Medulla oblongata (tissue), 1 donor: ENCODE measurements at regions not wholly inside any gene's neighbourhood (a gene's known extent, or its start where the extent isn't known, plus 50 kb on each side); places are given as distances from the start of the nearest gene placed in this dataset.
"Not testable (repeated sequence)": the region's sequence is repeated elsewhere in the genome, so short reads cannot be mapped to it uniquely, and the experiment has no call there.

Experiments
- DNase-seq: peaks from one replicate; pipeline ENCODE4 v3.0.0-alpha.2; 2015; ENCODE audit errors: extremely low spot score

DNA sequence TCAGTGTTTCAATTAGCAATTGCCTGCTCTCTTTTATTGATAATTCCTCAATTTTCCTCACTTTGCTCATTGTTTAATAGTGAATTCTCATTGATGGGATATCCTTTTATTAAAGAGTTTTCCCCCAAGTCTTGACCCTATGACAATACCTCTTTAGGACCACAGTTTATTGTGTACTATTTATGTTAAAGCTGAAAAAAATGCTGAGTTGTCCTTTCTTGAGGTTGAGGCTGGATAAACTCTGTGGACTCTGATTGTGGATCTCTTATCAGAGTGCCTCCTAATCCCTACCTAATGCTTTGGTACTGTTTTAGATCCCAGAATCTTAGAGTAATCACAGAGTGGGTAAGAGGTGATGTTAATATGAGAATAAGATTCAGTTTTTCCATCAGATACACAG, 416.3 kb upstream of the GBE1 start:
- DNase-seq, result no peak

DNA sequence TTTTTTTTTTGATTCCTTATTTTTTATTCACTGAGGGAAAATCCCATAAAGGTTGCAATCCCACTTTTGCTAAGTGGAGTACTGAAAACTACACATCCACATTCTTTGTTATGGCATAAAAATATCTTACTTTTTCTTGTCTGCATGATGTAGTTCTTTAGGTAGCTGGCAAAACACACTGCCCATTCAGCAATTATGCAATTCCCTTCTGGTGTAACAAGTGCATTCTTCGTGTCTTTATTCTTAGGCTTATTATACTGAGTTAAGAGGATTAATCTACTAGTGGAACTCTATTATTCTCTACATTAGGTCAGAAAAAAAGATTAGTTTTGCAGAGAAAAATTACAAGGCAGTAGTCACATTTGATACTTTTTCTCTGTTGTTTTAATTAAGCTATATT, 403.8 kb upstream of the GBE1 start:
- DNase-seq, result no peak

DNA sequence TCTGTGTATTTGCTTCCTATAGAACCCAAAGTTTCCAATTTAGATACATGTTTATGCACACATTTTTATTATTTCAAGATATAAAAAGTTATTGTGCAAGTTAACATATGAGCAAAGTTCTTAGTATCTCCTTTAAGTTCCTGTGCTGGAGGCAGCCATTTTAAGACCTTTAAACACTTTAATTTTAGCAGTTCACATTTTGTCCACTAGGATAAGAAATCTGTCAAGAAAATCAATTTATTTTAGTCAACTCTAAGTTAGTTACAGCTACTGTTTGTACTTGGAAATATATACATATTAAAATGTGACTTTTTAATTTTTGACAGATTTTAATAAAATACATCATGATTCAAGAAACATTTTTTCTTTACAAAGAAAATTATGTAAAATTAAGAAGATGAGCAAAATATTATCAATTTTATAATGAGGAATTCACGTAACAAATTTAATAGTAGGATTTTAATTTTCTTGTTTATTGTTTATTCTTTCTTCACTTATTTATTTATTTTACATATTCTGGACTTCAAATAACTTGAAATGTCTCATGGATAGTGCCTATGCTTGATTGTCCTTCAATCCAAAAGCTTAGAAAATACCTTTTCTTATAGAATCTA, 402.6 kb upstream of the GBE1 start:
- no peak for DNase-seq

DNA sequence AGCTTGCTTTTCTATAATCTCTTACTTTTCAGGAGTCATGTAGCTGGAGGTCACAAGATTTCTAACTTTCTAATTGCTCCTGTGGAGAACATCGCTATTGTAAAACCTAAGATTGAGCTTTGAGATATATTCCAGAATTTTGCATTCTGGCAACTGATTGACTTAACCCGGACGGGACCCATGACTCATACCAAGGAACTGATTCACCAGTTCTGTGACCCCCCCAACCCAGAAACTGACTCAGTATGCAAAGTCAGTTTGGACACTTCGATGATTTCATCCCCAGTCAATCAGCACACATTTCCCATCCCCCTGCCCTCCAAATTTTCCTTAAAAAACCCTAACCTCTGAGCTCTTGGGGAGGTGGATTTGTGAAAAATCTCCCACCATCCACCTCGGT, 396.5 kb upstream of the GBE1 start:
- no peak for DNase-seq

DNA sequence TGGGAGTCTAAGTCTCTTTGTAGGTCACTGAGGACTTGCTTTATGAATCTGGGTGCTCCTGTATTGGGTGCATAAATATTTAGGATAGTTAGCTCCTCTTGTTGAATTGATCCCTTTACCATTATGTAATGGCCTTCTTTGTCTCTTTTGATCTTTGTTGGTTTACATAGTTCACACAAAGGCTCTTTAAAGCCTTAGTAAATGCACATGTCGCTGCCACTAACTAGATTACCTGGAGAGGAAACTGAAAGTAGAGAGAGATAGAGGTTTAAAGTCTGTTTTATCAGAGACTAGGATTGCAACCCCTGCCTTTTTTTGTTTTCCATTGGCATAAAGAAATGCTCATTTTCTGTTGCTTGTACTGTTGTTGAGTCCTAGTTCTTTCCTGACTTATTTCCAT, 392.4 kb upstream of the GBE1 start:
- DNase-seq, result not testable (repeated sequence)

DNA sequence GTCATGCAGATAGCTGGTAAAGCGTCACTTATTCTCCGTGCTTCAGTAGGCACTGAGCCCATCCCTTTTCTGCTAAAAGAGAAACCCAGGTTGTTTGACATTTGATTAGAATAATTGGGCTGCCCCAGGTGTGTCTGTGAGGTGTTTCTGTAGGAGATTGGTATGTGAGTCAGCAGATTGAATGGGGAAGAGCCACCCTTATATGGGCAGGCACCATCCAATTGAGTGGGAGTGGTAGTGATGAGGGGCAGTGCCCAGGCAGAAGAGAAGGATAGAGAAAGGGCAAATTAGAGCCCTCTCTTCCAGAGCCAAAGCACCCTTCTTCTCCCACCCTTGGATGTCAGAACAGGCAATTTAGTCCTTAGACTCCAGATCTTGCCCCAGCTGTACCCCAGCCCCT, 384.3 kb upstream of the GBE1 start:
- no peak for DNase-seq

DNA sequence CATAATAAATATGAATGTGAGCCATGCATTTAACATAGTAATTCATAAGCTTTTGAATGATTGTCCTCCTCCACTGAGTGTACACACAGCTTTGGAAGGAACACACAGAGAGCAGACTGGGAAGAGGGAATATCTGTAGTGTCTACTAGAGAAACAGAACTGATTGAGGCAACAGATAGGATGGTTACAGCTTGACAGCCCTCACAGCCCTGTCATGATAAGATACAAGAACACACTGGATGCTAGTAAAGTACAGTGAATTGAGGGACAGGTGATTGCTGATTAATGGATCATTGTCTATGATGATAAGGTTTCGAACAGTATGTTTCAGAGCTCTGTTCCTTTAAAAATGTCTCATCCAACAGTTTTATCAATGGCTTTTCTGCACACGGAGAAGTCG, 383.4 kb upstream of the GBE1 start:
- DNase-seq, result no peak

DNA sequence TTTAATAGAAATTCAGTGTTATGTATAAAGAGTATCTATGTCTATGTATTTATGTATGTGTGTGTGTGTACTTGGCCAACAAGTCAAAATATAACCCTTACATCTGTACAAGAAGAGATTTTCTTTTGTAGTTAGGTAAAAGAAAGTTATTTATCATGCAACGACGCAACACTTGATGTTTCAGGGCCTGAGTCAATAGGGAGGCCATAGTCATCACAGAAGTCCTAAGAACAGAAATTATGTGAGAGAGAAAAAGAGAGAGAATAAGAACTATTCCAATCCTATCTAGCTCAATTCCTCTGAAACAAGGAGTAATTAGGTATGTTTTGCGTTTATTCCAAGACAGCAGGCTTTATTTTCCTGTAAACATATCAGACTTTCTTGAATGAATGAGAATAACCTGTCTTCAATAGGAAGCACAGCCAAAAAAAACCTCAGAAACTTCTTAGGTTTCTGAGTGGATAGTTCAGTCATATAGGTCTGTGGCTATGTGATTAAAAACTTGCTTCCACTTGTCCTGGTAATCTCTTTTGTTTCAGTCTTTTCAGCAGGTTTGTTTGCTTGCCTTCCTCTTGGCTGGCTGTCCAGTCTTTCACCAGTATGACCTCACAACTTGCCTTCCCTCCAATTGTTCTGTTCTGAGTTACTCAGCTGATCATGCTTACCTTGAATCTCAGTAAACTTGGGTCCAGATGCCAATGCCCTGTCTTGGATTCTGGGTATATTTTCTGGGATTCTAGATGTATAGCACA, 382.4 kb upstream of the GBE1 start:
- no peak for DNase-seq

DNA sequence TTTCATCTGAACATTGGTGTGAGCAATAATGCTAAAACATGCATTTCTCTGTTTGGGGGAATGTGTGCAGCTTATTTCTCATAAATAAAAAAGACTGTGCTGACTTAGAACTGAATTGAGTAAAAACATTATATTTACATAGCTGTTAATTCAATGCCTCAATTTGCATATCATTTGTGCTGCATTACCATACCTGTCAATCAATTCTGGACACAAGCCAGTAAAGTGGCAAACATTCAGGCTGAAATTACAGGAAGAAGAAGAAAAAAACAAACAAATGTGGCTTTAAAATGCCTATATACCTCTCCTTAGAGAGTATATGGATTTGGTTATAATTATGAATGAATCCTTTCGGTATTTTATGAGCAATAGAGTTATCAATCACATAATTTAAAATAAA, 380.1 kb upstream of the GBE1 start:
- DNase-seq, result no peak

DNA sequence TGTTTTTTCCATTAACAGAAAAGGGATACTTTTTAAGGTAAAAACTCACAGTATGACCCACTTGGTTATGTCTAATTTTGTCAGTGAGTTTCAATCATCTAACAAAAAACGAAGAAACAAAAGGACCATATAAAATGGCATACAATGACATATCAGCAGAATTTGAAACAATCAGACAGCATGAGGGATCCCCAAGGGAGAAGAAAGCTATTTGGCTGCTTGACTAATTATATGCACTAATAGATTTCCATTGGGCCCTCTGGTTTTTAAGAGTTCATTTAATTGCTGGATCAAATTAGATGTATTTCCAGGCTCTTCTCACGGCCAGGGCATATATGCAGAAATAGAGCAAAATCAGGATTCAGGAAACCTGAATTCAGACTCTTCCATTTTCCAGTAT, 376.4 kb upstream of the GBE1 start:
- DNase-seq, result no peak

DNA sequence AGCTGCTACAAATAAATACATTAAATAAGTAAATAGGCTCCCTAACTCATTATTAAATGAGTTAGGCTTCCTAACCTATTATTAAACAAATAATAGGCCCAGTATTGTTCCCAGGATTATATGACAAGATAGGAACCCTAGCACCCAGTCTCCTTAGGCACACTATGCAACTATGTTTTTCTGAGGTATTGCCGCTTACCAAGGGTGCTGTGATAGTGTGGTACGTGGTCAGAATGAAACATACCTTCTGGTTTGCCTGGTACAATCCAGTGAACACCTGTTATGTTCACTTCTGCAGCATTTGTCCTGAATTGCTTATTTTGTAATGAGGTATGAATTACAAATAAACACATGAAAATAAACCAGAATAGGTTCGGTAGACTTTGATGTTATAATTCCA, 375.6 kb upstream of the GBE1 start:
- DNase-seq, result no peak

DNA sequence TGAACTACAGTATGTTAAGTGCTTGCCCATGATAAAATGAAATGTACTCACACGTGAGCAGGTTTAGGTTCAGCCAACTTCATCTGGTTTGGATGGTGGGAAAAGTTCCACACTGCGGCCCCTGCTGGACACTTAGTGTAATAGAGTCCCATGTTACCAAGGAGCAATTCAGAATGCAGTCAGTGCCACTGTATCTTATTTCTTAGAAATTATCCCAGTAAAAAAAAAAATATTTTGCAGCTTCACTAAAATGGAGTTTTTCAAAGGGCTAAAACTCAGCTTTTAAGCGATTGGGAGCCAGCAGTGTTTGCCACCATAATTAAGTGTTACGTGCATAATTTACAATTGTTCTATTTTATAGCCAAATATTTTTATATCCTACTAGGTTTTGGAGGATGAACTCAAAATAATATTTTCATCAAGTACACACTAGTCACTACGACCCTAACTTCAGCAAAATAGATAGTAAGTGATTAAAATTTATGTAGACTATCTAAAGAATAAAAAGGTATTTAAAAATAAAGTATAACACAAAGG, 371.7 kb upstream of the GBE1 start:
- peak; percentile 76 for DNase-seq

DNA sequence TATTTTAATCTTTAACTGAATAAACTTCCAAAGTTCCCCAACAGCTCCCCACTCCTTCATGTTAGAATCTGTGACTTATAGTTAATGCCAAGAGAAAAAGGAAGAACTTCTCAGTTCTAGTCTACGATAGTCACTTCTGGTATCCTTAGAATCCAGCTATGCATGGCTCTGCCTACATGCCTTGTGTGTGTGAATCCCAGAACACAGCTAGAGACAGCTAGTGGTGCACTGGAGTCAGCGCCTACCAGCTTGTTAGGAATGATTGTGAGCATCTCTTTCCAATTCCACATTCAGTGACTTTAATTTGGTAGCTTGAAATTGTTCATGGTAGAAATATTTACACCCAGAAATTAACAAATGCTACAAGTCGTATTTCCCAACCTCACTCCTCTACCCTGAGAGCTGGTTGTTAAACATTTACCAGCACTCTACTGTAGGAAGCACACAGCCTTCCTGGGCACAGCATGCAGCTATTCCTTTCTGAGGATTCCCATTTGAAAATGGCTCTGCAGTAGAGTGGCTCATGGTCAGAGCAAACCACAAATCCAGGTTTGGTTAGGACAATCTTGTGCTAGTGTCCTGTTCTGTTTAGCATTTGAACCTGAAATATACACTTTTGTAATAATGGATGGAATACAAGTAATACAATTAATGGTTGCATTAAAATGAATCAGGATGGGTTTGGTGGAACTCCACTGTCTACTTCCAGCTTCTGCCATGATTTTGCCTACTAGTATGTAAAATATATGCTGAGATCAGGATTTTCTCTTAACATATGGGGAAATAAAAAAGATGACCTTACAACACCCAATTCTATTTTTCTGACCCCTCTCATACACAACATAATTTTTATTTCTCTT, 371.0 kb upstream of the GBE1 start:
- no peak for DNase-seq

DNA sequence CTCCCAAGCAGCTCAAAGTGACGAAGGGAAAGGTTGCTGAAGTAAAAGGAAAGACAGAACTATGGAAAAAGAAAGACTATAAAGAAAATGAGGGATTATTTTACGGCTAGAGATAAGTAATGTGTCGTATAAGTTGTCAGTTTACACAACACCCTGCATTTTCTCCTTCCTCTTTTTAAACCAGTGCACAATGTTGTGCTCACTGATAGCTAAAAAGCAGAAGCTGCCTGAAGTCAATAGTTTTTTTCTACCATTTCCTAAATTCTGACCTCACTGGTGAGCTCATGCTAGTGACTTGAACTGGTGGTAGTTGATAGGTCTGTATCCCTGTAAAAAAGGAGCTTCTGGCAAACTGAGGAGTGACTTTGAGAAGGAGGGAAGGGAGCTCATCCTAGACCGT, 368.6 kb upstream of the GBE1 start:
- DNase-seq, result peak; percentile 72

DNA sequence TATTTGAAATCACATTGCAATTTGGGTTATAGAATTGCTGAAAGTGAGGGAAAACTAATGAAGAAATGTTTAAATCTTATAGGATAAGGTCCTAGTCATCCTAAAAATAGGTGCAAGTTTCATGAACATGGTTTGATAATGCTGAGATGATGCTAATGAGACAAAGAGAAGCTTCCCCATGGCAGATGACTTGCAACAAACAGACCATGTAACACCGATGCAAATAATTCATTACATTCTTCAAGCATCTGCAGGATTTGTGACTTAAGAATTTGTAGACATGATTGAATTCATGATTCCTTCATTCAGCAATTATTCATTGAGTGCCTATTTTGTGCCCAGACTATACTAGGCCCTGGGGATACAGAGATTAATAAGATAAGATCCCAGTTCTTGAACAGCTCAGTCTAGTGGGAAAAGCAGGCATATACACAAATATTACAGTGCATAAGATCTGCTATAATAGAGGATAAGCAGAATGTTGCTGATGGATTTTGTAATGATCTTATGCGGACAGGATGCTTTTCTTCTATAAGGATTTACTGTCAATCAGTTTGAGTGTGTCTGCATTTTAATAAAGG, 367.9 kb upstream of the GBE1 start:
- no peak for DNase-seq

DNA sequence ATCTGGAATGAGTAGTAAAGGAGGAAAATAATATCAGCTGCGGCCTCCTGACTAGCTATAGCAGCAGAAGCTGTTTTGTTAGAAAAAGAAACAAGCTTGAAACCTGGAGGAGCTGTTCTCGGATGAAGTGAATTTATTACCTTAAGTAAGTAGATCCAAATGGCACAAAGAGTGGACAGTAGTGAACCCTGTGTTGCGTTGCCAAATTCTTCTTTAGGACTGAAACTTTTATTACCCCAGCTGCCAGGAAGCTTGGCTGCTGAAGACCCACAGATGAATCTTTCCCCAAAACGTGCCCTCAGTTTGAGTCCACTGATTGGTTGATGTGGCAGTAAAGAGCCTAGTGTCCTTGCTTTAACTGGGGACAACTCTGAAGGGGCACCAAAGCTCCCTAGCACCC, 366.8 kb upstream of the GBE1 start:
- no peak for DNase-seq

DNA sequence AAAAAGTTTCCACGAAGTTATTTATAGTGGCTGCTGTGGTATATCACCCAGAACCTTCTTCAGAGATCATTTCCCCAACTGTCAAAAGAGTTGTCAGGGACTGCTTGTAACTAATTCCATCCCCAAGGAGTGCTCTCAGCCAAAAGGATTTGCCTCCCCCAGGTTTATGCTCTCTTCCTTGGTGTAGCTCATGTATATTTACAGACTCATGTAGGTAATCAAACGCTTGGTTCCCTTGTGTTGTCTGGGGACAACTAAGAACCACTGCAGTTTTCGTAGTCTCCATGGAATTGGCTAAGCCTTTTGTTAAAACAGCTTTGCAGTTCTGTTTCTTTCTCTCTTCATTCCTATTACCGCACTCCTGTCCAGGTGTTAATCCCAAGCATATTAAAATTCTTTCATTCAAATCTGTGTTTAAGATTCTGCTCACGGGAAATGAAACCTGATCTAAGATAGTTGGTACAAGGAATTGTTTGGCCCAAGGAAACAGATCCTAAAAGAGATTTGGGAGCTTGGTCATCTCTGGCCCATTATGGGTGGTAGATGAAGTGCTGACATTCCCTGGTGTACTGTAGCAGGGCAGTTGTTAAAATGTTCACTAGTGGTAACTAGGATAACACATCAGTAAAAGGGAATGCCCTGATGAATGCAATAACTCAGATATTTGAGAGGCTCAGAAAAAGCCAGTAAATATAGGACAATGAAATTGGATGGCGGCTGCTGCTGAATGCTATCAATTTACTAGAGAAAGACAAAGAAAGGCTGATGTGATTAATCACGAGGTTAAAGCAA, 361.3 kb upstream of the GBE1 start:
- DNase-seq, result no peak

DNA sequence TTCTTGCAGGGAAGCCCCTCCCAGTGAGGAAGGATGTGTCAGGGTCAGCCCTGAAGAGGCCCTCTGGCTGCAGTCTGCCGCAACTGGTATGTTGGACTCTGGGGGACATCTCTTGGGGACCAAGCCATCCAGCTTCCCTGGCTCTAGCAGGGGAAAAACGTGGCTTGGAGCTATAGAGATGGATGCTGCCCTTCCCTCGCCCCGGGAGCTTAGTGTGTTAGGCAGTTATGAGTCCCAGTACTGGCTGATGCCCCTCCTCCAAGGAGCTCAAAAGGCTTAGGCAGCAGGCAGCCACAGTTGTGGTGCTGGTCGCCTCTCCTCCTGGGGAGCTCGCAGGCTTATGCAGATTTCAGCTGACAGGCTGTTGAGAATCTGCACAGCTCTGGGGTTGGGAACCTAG, 353.1 kb upstream of the GBE1 start:
- DNase-seq, result no peak

DNA sequence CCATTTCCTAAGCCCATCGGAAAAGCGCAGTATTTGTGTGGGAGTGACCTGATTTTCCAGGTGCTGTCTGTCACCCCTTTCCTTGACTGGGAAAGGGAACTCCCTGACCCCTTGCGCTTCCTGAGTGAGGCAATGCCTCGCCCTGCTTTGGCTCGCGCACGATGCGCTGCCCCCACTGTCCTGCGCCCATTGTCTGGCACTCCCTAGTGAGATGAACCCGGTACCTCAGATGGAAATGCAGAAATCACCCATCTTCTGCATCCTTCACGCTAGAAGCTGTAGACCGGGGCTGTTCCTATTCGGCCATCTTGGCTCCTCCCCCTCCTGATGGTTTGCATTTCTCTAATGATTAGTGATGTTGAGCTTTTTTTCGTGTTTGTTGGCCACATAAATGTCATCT, 349.3 kb upstream of the GBE1 start:
- DNase-seq, result not testable (repeated sequence)

DNA sequence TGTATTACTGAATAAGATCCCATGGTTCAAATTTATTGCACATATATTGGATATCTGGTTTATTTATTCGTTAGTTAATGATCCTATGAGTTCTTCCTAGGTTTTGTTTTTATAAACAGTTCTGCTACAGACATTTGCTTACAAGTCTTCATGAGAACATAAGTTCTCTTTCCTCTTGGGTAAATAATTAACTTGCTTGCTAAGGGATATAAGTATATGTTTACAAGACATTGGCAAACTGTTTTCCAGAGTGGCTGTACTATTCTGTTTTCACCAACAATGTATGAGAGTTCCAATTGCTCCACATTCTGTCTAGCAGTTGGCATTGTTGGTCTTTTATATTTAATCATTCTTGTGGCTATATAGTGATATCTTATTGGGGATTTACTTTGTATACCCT, 341.8 kb upstream of the GBE1 start:
- no peak for DNase-seq

DNA sequence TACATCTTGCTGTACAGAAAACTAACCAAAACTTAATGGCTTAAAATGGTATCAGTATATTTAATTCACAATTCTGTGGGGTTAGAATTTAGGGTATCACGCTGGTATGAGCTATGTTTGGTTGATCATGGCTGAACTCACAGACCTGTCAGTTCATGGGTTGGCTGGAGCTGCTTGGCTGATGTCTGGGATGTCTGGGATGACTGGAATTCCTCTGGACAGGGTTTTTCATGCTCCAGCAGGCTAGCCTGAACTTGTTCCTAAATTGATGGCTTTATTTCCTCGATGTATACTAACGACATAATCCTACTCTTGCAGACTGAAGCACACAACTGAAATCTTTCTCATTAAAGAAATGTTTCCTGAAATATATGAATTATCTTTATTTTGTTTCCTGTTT, 338.9 kb upstream of the GBE1 start:
- DNase-seq, result no peak
